ENCODE measurements at regions not wholly inside any gene's neighbourhood (a gene's known extent, or its start where the extent isn't known, plus 50 kb on each side); places are given as distances from the start of the nearest gene placed in this dataset.

DNA sequence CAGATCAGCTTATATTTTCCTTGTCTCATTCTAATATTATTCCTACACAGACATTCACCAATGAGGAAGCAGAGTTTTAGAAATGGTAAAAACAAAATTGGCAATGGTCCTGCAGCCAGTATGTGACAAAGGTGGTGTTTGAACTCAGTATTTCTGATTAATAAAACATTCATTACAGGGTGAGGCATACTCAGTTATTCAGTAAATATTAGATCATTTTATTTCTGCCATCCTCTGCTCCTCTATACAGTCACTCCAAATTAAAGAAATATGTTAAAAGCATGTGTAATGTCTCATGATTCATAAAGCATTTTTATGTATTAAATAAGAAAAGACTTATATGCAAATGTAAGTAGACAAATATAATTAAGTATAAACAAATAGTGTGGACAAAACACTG lies 684.6 kb upstream of the ACO1 start:
- no peak for TF ChIP-seq CTCF (IDR thresholded peaks at IDR 0.05)
- TF ChIP-seq POLR2A (IDR thresholded peaks at IDR 0.05), result no peak

Measured in right lobe of liver (tissue), 4 donors.